ENCODE measurements at regions not wholly inside any gene's neighbourhood (a gene's known extent, or its start where the extent isn't known, plus 50 kb on each side); places are given as distances from the start of the nearest gene placed in this dataset.

GRCh38 chr3:159839561-159840379 lies 148.9 kb upstream of the IL12A start, which contains the start of gene SCHIP1:
SCHIP1 (plus strand) TSS chr3:159839861.
- Mint-ChIP-seq H3K9me3 (no peaks in the 10 kb centered on the region), H3K4me1 (no peaks in the 10 kb centered on the region), H3K4me3 (peak within 1 kb of the TSS in 3 of 8 donors; percentile 24 to 43 (median 41)), H3K36me3 (no peaks in the 10 kb centered on the region), H3K27me3 (peaks cover 9 to 30% of the 10 kb centered on the region in 2 donors), H3K27ac (no peak within 1 kb of the TSS)
- intact Hi-C loops (cut with micrococcal nuclease), result no loop called here
- no peak within 1 kb of the TSS for H3K27ac ChIP-seq (ENCODE audit: low read depth, low read length)
- DNase-seq, result no peak
- CTCF ChIA-PET (ENCODE audit: partially characterized antibody), result no interaction called here
- no peaks in the 10 kb centered on the region for H3K4me1 ChIP-seq (ENCODE audit: insufficient read depth, low read length)
- POLR2A ChIA-PET (ENCODE audit: partially characterized antibody), result no interaction called here
- no peaks in the 10 kb centered on the region for H3K27me3 ChIP-seq (ENCODE audit: insufficient read depth, low read length)
- H3K9me3 ChIP-seq (ENCODE audit: control insufficient read depth in 1 of 2, low read length in 2 of 2), result no peaks in the 10 kb centered on the region
- no peaks in the 10 kb centered on the region for H3K36me3 ChIP-seq (ENCODE audit: insufficient read depth, low read length)
- no peak within 1 kb of the TSS for H3K4me3 ChIP-seq (ENCODE audit: low read length in 2 of 2)

- H3K27me3 Mint-ChIP-seq, result peaks cover 12 to 30% of the 10 kb centered on the region in 2 donors
Measured at GRCh38 chr3:159840703-159841299, 147.8 kb upstream of the IL12A start.

GRCh38 chr3:159841766-159842165 lies 146.9 kb upstream of the IL12A start:
- Mint-ChIP-seq H3K9me3 (no peaks in the 10 kb centered on the region), H3K27ac (no peak overlapping the region), H3K36me3 (no peaks in the 10 kb centered on the region), H3K4me3 (no peak overlapping the region), H3K4me1 (no peaks in the 10 kb centered on the region), H3K27me3 (peaks cover 10 to 30% of the 10 kb centered on the region in 2 donors)
- DNase-seq, result no peak
- Histone ChIP-seq H3K36me3 (ENCODE audit: insufficient read depth, low read length) (no peaks in the 10 kb centered on the region), H3K4me1 (ENCODE audit: insufficient read depth, low read length) (no peaks in the 10 kb centered on the region), H3K27me3 (ENCODE audit: insufficient read depth, low read length) (no peaks in the 10 kb centered on the region), H3K27ac (ENCODE audit: low read depth, low read length) (no peak overlapping the region), H3K9me3 (ENCODE audit: control insufficient read depth in 1 of 2, low read length in 2 of 2) (no peaks in the 10 kb centered on the region), H3K4me3 (ENCODE audit: low read length in 2 of 2) (no peak overlapping the region)
- intact Hi-C loops (cut with micrococcal nuclease), result no loop called here
- ChIA-PET POLR2A (ENCODE audit: partially characterized antibody) (no interaction called here), CTCF (ENCODE audit: partially characterized antibody) (interaction anchor here (1.4 kb wide), 1 partner anchor 14 kb away, joined by 4 read pairs; no protein-coding TSS in a partner anchor)

More at GRCh38 chr3:159840703-159841299, 147.8 kb upstream of the IL12A start:
- CTCF ChIA-PET (ENCODE audit: partially characterized antibody), result interaction anchor here (1.4 kb wide), 1 partner anchor 13 kb away, joined by 4 read pairs; no protein-coding TSS in a partner anchor
- Mint-ChIP-seq H3K4me3 (no peak overlapping the region), H3K27ac (no peak overlapping the region), H3K36me3 (no peaks in the 10 kb centered on the region), H3K4me1 (no peaks in the 10 kb centered on the region), H3K9me3 (no peaks in the 10 kb centered on the region)
- DNase-seq, result no peak
- no peaks in the 10 kb centered on the region for H3K27me3 ChIP-seq (ENCODE audit: insufficient read depth, low read length)
- POLR2A ChIA-PET (ENCODE audit: partially characterized antibody), result no interaction called here
- no peaks in the 10 kb centered on the region for H3K9me3 ChIP-seq (ENCODE audit: control insufficient read depth in 1 of 2, low read length in 2 of 2)
- no peaks in the 10 kb centered on the region for H3K36me3 ChIP-seq (ENCODE audit: insufficient read depth, low read length)
- H3K4me3 ChIP-seq (ENCODE audit: low read length in 2 of 2), result no peak overlapping the region
- no peak overlapping the region for H3K27ac ChIP-seq (ENCODE audit: low read depth, low read length)
- intact Hi-C loops (cut with micrococcal nuclease), result no loop called here
- H3K4me1 ChIP-seq (ENCODE audit: insufficient read depth, low read length), result no peaks in the 10 kb centered on the region

DNA sequence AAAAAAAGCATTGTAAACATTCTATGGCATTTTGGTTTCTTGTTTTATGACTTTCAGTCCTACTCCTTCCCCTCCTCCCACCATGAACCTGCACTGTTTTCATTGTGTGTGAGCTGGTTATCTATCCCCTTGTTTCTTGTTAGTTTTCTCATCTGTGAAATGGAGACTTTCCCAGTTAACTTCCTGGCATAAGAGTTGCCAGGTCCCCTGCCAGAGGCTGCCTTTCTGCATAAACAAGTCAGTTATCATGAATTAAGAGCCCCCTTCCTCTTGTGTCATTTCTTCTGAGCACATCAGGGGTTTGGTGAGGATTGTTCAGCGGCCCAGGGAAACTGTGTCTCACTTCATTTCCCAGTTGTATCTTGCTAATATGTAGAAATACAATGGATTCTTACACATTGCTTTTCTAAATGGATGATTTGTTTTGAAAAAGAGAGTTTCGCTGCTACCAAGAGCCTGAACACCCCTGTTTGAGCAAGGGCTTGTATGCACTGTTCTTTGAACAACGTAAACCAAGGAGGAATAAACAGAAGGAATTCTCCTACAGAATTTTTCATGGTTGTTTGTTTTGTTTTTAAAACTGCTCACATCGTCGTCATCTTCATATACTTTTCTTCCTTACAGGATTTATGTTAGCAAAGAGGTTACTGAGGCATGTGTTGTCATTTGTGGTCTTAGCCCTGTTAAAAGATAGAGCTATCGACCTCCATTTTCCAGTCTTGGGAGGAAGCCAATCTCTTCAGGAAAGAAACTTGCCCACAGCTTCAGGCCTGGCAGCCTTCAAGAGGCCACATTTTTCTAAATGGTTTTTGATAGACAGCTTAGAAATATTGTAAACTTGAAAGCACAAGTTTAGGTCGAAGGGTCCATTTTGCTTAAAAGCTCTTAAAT lies 144.6 kb upstream of the IL12A start:
- intact Hi-C loops (cut with micrococcal nuclease), result no loop called here
- CTCF ChIA-PET (ENCODE audit: partially characterized antibody), result interaction anchor here (0.9 kb wide), 1 partner anchor 16 kb away, joined by 3 read pairs; no protein-coding TSS in a partner anchor
- no peaks in the 10 kb centered on the region for H3K4me1 ChIP-seq (ENCODE audit: insufficient read depth, low read length)
- Mint-ChIP-seq H3K4me3 (no peak overlapping the region), H3K4me1 (no peaks in the 10 kb centered on the region), H3K9me3 (no peaks in the 10 kb centered on the region), H3K27ac (no peak overlapping the region), H3K27me3 (peaks cover 9 to 29% of the 10 kb centered on the region in 2 donors), H3K36me3 (no peaks in the 10 kb centered on the region)
- no peaks in the 10 kb centered on the region for H3K36me3 ChIP-seq (ENCODE audit: insufficient read depth, low read length)
- H3K27ac ChIP-seq (ENCODE audit: low read depth, low read length), result no peak overlapping the region
- no peaks in the 10 kb centered on the region for H3K9me3 ChIP-seq (ENCODE audit: control insufficient read depth in 1 of 2, low read length in 2 of 2)
- no peak overlapping the region for H3K4me3 ChIP-seq (ENCODE audit: low read length in 2 of 2)
- POLR2A ChIA-PET (ENCODE audit: partially characterized antibody), result no interaction called here
- DNase-seq, result no peak
- H3K27me3 ChIP-seq (ENCODE audit: insufficient read depth, low read length), result no peaks in the 10 kb centered on the region

DNA sequence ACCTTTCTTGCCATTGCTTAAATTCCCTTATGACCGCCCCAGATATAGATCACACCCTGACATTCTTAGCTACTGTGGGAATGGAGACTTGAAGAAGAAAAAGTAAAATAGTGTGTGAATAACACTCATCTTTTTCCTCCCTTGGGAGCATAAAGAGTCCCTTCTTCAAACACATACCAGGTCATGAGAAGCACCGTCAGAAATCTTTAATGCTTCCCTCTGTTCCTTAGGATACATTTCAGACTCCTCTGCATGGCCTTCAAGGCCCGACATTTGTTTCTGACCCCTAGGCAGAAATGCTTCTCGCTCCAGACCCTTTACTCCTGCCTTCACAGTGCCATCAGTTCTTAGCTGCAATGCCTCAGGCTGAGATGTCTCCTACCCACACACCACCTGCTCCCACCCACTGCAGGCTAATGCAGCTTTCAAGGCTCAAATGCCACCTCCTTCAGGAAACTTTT lies 143.8 kb upstream of the IL12A start:
- H3K4me1 Mint-ChIP-seq, result no peaks in the 10 kb centered on the region
- peaks cover 9 to 29% of the 10 kb centered on the region in 2 donors for H3K27me3 Mint-ChIP-seq
- H3K4me3 Mint-ChIP-seq, result no peak overlapping the region
- H3K4me3 ChIP-seq (ENCODE audit: low read length in 2 of 2), result no peak overlapping the region
- ChIA-PET POLR2A (ENCODE audit: partially characterized antibody) (no interaction called here), CTCF (ENCODE audit: partially characterized antibody) (interaction anchor here (0.9 kb wide), 1 partner anchor 16 kb away, joined by 3 read pairs; no protein-coding TSS in a partner anchor)
- H3K27me3 ChIP-seq (ENCODE audit: insufficient read depth, low read length), result no peaks in the 10 kb centered on the region
- no peaks in the 10 kb centered on the region for H3K36me3 ChIP-seq (ENCODE audit: insufficient read depth, low read length)
- no peaks in the 10 kb centered on the region for H3K4me1 ChIP-seq (ENCODE audit: insufficient read depth, low read length)
- intact Hi-C loops (cut with micrococcal nuclease), result no loop called here
- no peak overlapping the region for H3K27ac ChIP-seq (ENCODE audit: low read depth, low read length)
- H3K36me3 Mint-ChIP-seq, result no peaks in the 10 kb centered on the region
- no peak overlapping the region for H3K27ac Mint-ChIP-seq
- H3K9me3 Mint-ChIP-seq, result no peaks in the 10 kb centered on the region
- DNase-seq, result no peak
- no peaks in the 10 kb centered on the region for H3K9me3 ChIP-seq (ENCODE audit: control insufficient read depth in 1 of 2, low read length in 2 of 2)

GRCh38 chr3:159845737-159846136 lies 142.9 kb upstream of the IL12A start:
- DNase-seq, result no peak
- H3K4me3 Mint-ChIP-seq, result no peak overlapping the region
- intact Hi-C loops (cut with micrococcal nuclease), result no loop called here
- no peaks in the 10 kb centered on the region for H3K36me3 ChIP-seq (ENCODE audit: insufficient read depth, low read length)
- H3K27ac Mint-ChIP-seq, result no peak overlapping the region
- H3K4me1 ChIP-seq (ENCODE audit: insufficient read depth, low read length), result no peaks in the 10 kb centered on the region
- H3K9me3 Mint-ChIP-seq, result no peaks in the 10 kb centered on the region
- no peaks in the 10 kb centered on the region for H3K4me1 Mint-ChIP-seq
- H3K27ac ChIP-seq (ENCODE audit: low read depth, low read length), result no peak overlapping the region
- no peaks in the 10 kb centered on the region for H3K27me3 ChIP-seq (ENCODE audit: insufficient read depth, low read length)
- no peak overlapping the region for H3K4me3 ChIP-seq (ENCODE audit: low read length in 2 of 2)
- ChIA-PET POLR2A (ENCODE audit: partially characterized antibody) (no interaction called here), CTCF (ENCODE audit: partially characterized antibody) (no interaction called here)
- H3K36me3 Mint-ChIP-seq, result no peaks in the 10 kb centered on the region
- H3K27me3 Mint-ChIP-seq, result peaks cover 6 to 27% of the 10 kb centered on the region in 2 donors
- H3K9me3 ChIP-seq (ENCODE audit: control insufficient read depth in 1 of 2, low read length in 2 of 2), result no peaks in the 10 kb centered on the region

GRCh38 chr3:159846255-159846654 lies 142.4 kb upstream of the IL12A start:
- intact Hi-C loops (cut with micrococcal nuclease), result no loop called here
- Mint-ChIP-seq H3K4me3 (no peak overlapping the region), H3K36me3 (no peaks in the 10 kb centered on the region), H3K9me3 (no peaks in the 10 kb centered on the region), H3K4me1 (no peaks in the 10 kb centered on the region), H3K27me3 (peaks cover 6 to 23% of the 10 kb centered on the region in 2 donors), H3K27ac (no peak overlapping the region)
- no peak overlapping the region for H3K27ac ChIP-seq (ENCODE audit: low read depth, low read length)
- H3K4me3 ChIP-seq (ENCODE audit: low read length in 2 of 2), result no peak overlapping the region
- no peaks in the 10 kb centered on the region for H3K27me3 ChIP-seq (ENCODE audit: insufficient read depth, low read length)
- H3K9me3 ChIP-seq (ENCODE audit: control insufficient read depth in 1 of 2, low read length in 2 of 2), result no peaks in the 10 kb centered on the region
- POLR2A ChIA-PET (ENCODE audit: partially characterized antibody), result no interaction called here
- DNase-seq, result no peak
- CTCF ChIA-PET (ENCODE audit: partially characterized antibody), result no interaction called here
- H3K4me1 ChIP-seq (ENCODE audit: insufficient read depth, low read length), result no peaks in the 10 kb centered on the region
- H3K36me3 ChIP-seq (ENCODE audit: insufficient read depth, low read length), result no peaks in the 10 kb centered on the region

Data from CD4-positive, alpha-beta memory T cell (primary cell).